ENCODE measurements at regions not wholly inside any gene's neighbourhood (a gene's known extent, or its start where the extent isn't known, plus 50 kb on each side); places are given as distances from the start of the nearest gene placed in this dataset.
A peak's percentile ranks its signal among the peaks of the same experiment; 100 is the strongest.

GRCh38 chr18:61091379-61091778 lies 241.9 kb upstream of the CDH20 start:
- Histone ChIP-seq H3K9ac (ENCODE audit: insufficient read depth in 1 of 2, low read depth in 2 of 2, low read length in 2 of 2) (no peak overlapping the region), H3K36me3 (ENCODE audit: control insufficient read depth, insufficient read depth, low read length) (no peaks in the 10 kb centered on the region), H3K4me3 (no peak overlapping the region), H3K27me3 (ENCODE audit: control insufficient read depth in 2 of 2, insufficient read depth in 2 of 2, low read length in 2 of 2) (no peaks in the 10 kb centered on the region), H3K79me2 (ENCODE audit: control insufficient read depth, insufficient read depth, low read length) (no peaks in the 10 kb centered on the region), H4K20me1 (replicated peaks; ENCODE audit: control insufficient read depth, insufficient read depth, low read length) (no peaks in the 10 kb centered on the region), H3K4me2 (ENCODE audit: insufficient read depth, low read length) (no peak overlapping the region), H2AFZ (ENCODE audit: low read depth, low read length) (no peak overlapping the region), H3K9me3 (replicated peaks; ENCODE audit: control insufficient read depth, insufficient read depth, low read depth, low read length) (no peaks in the 10 kb centered on the region), H3K4me1 (replicated peaks in 1 of 2; ENCODE audit: control insufficient read depth in 2 of 2, insufficient read depth in 2 of 2, low read length in 2 of 2) (no peaks in the 10 kb centered on the region), H3K27ac (ENCODE audit: extremely low read depth, low read depth, low read length) (no peak overlapping the region), H3K9me1 (ENCODE audit: control insufficient read depth, insufficient read depth, low read length) (no peaks in the 10 kb centered on the region)
- FAIRE-seq (no peak), DNase-seq (ENCODE audit: extremely low read depth in 1 of 4, low spot score in 3 of 4) (no peak), ATAC-seq (no peak)
- TF ChIP-seq, protein P1, sequence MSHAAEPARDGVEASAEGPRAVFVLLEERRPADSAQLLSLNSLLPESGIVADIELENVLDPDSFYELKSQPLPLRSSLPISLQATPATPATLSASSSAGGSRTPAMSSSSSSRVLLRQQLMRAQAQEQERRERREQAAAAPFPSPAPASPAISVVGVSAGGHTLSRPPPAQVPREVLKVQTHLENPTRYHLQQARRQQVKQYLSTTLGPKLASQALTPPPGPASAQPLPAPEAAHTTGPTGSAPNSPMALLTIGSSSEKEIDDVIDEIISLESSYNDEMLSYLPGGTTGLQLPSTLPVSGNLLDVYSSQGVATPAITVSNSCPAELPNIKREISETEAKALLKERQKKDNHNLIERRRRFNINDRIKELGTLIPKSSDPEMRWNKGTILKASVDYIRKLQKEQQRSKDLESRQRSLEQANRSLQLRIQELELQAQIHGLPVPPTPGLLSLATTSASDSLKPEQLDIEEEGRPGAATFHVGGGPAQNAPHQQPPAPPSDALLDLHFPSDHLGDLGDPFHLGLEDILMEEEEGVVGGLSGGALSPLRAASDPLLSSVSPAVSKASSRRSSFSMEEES (CRISPR knock-in tag; IDR thresholded peaks at IDR 0.05) = peak; percentile 80
- TF ChIP-seq CTCFL (IDR thresholded peaks at IDR 0.05; ENCODE audit: borderline replicate concordance, insufficient read depth, low read depth, low read length, poor library complexity, severe bottlenecking) = no peak
- POLR2A ChIA-PET = no interaction called here
- intact Hi-C loops (cut with micrococcal nuclease) (no loop called here), in situ Hi-C loops (cut with MboI) (no loop called here)
- no TSS peak for BruUV-seq (replicated peaks)
- WGBS (ENCODE audit: insufficient coverage, low coverage, missing lambda C conversion rate) = 0% methylated on average over 1 of the region's 1 CpG
- CTCF ChIA-PET (ENCODE audit: low intra/inter-chr PET ratio) = no interaction called here
